H9 (cell line): ENCODE measurements at regions not wholly inside any gene's neighbourhood (a gene's known extent, or its start where the extent isn't known, plus 50 kb on each side); places are given as distances from the start of the nearest gene placed in this dataset.
A peak's percentile ranks its signal among the peaks of the same experiment; 100 is the strongest.

Source experiments
- DNase-seq: peaks from one replicate; pipeline ENCODE4 v3.0.0-alpha.2; 2017
- H2AFZ ChIP-seq: one replicate; pipeline ENCODE4 v1.6.1; 2013; ENCODE audit warnings: mild to moderate bottlenecking, low read length, control low read depth, moderate library complexity
- H2AK5ac ChIP-seq: 2 replicates; pipeline ENCODE4 v1.6.1; 2013; ENCODE audit warnings: low read length, control low read depth, mixed read lengths; ENCODE audit not compliant: insufficient read length
- H2BK120ac ChIP-seq: one replicate; pipeline ENCODE4 v1.6.1; 2013; ENCODE audit warnings: low read depth, mild to moderate bottlenecking, low read length, control low read depth, inconsistent platforms; ENCODE audit not compliant: poor library complexity, severe bottlenecking
- H2BK12ac ChIP-seq: 2 replicates; pipeline ENCODE4 v1.6.1; 2013; ENCODE audit warnings: low read length, control low read depth, mixed read lengths, low read depth; ENCODE audit not compliant: insufficient read length
- H2BK15ac ChIP-seq: 2 replicates; pipeline ENCODE4 v1.6.1; 2013; ENCODE audit warnings: low read depth, low read length, control low read depth
- H2BK20ac ChIP-seq: one replicate; pipeline ENCODE4 v1.6.1; 2013; ENCODE audit warnings: low read depth, mild to moderate bottlenecking, low read length, control low read depth, inconsistent platforms; ENCODE audit not compliant: poor library complexity, severe bottlenecking
- H2BK5ac ChIP-seq: 2 replicates; pipeline ENCODE4 v1.6.1; 2013; ENCODE audit warnings: low read length, control low read depth, mixed read lengths; ENCODE audit not compliant: insufficient read length
- H3K14ac ChIP-seq: 2 replicates; pipeline ENCODE4 v1.6.1; 2013; ENCODE audit warnings: low read length, control low read depth; ENCODE audit not compliant: insufficient read depth
- H3K18ac ChIP-seq: 2 replicates; pipeline ENCODE4 v1.6.1; 2013; ENCODE audit warnings: low read depth, mild to moderate bottlenecking, mixed read lengths, low read length, control low read depth; ENCODE audit not compliant: insufficient read length
- H3K23ac ChIP-seq: 2 replicates; pipeline ENCODE4 v1.6.1; 2013; ENCODE audit warnings: low read length, control low read depth, mixed read lengths, low read depth; ENCODE audit not compliant: insufficient read length
- H3K23me2 ChIP-seq: 2 replicates; pipeline ENCODE4 v1.6.1; 2013; ENCODE audit warnings: low read depth, mild to moderate bottlenecking, mixed read lengths, low read length, control low read depth; ENCODE audit not compliant: insufficient read length, poor library complexity, severe bottlenecking
- H3K27ac ChIP-seq: 2 replicates; pipeline ENCODE4 v1.5.1; 2013; ENCODE audit warnings: low read length, control low read depth, mixed read lengths, low read depth; ENCODE audit not compliant: insufficient read length
- H3K27me3 ChIP-seq: 2 replicates; pipeline ENCODE4 v1.6.1; 2013; ENCODE audit warnings: low read length, control low read depth, inconsistent platforms; ENCODE audit not compliant: insufficient read depth
- H3K4ac ChIP-seq: 2 replicates; pipeline ENCODE4 v1.6.1; 2013; ENCODE audit warnings: low read depth, mild to moderate bottlenecking, control low read depth, inconsistent platforms, low read length, moderate library complexity
- H3K4me1 ChIP-seq: 2 replicates; pipeline ENCODE4 v1.6.1; 2013; ENCODE audit warnings: low read length, control low read depth, inconsistent platforms; ENCODE audit not compliant: insufficient read depth
- H3K4me2 ChIP-seq: 2 replicates; pipeline ENCODE4 v1.6.1; 2013; ENCODE audit warnings: low read length, control low read depth, mixed read lengths; ENCODE audit not compliant: insufficient read length, insufficient read depth
- H3K56ac ChIP-seq: 2 replicates; pipeline ENCODE4 v1.6.1; 2013; ENCODE audit warnings: low read depth, mild to moderate bottlenecking, mixed read lengths, low read length, control low read depth; ENCODE audit not compliant: insufficient read length
- H3K79me1 ChIP-seq: 2 replicates; pipeline ENCODE4 v1.6.1; 2013; ENCODE audit warnings: low read depth, mild to moderate bottlenecking, moderate library complexity, low read length, control low read depth, inconsistent platforms; ENCODE audit not compliant: insufficient read depth, poor library complexity, severe bottlenecking
- H3K79me2 ChIP-seq: 2 replicates; pipeline ENCODE4 v1.6.1; 2013; ENCODE audit warnings: low read length, control low read depth, inconsistent platforms; ENCODE audit not compliant: insufficient read depth
- H3K9ac ChIP-seq: 2 replicates; pipeline ENCODE4 v1.6.1; 2013; ENCODE audit warnings: low read length, control low read depth, mixed read lengths; ENCODE audit not compliant: insufficient read length; ENCODE audit errors: extremely low read depth
- H3K9me3 ChIP-seq: one replicate; pipeline ENCODE4 v1.6.1; 2013; ENCODE audit warnings: low read depth, low read length, inconsistent platforms; ENCODE audit not compliant: control insufficient read depth
- H3T11ph ChIP-seq: one replicate; pipeline ENCODE4 v1.6.1; 2013; ENCODE audit warnings: mild to moderate bottlenecking, low read length, control low read depth, inconsistent platforms
- H4K20me1 ChIP-seq: one replicate; pipeline ENCODE4 v1.6.1; 2013; ENCODE audit not compliant: control insufficient read depth, insufficient read length, insufficient read depth
- H4K5ac ChIP-seq: 2 replicates; pipeline ENCODE4 v1.6.1; 2013; ENCODE audit warnings: low read depth, mild to moderate bottlenecking, mixed read lengths, low read length, control low read depth; ENCODE audit not compliant: insufficient read length
- H4K8ac ChIP-seq: replicated peaks from 2 replicates; pipeline ENCODE4 v1.6.1; 2013; ENCODE audit warnings: low read length, control low read depth, mixed read lengths, low read depth; ENCODE audit not compliant: insufficient read length
- H4K91ac ChIP-seq: 2 replicates; pipeline ENCODE4 v1.6.1; 2013; ENCODE audit warnings: low read depth, mild to moderate bottlenecking, moderate library complexity, mixed read lengths, low read length, control low read depth; ENCODE audit not compliant: insufficient read length
- H3K27ac Mint-ChIP-seq, 3 experiments: 2 replicates in 2 of 3; 3 replicates in 1 of 3; pipeline ENCODE4 v1.8.0; 2020 to 2021; ENCODE audit warnings: mixed read lengths in 3 of 3, mild to moderate bottlenecking in 1 of 3, moderate library complexity in 1 of 3
- H3K27me3 Mint-ChIP-seq: 2 replicates; pipeline ENCODE4 v1.8.0; 2021; ENCODE audit warnings: low read depth, mild to moderate bottlenecking, moderate library complexity, mixed read lengths
- H3K36me3 Mint-ChIP-seq, 3 experiments: 2 replicates in 2 of 3; 3 replicates in 1 of 3; pipeline ENCODE4 v1.8.0; 2020 to 2021; ENCODE audit warnings: low read depth in 3 of 3, mixed read lengths in 3 of 3; ENCODE audit not compliant: insufficient read depth in 1 of 3
- H3K4me1 Mint-ChIP-seq, 2 experiments: 2 replicates each; pipeline ENCODE4 v1.8.0; 2020; ENCODE audit warnings: mixed read lengths in 2 of 2
- H3K4me3 Mint-ChIP-seq, 2 experiments: 2 replicates in 1 of 2; 3 replicates in 1 of 2; pipeline ENCODE4 v1.8.0; 2020 to 2021; ENCODE audit warnings: mild to moderate bottlenecking in 2 of 2, mixed read lengths in 2 of 2, moderate library complexity in 1 of 2
- H3K9me3 Mint-ChIP-seq, 2 experiments: 2 replicates in 1 of 2; 3 replicates in 1 of 2; pipeline ENCODE4 v1.8.0; 2020; ENCODE audit warnings: mild to moderate bottlenecking in 2 of 2, mixed read lengths in 2 of 2, moderate library complexity in 1 of 2
- WGBS: extraction: QIAGEN DNeasy Blood & Tissue Kit; methylation state at CpG from one replicate; pipeline ENCODE4 v1.1.7; 2013; ENCODE audit warnings: missing lambda C conversion rate, low lambda C conversion rate, mixed read lengths; ENCODE audit not compliant: insufficient read length; ENCODE audit errors: extremely low coverage; 5-methylcytosine and 5-hydroxymethylcytosine counted together
- TF ChIP-seq, protein P1 (sequence below): fragments of 200-600 bp; sonication (generic); conservative IDR thresholded peaks from 3 replicates; pipeline ENCODE4 v1.8.0; 2021; ENCODE audit warnings: antibody characterized with exemption, mild to moderate bottlenecking

DNA sequence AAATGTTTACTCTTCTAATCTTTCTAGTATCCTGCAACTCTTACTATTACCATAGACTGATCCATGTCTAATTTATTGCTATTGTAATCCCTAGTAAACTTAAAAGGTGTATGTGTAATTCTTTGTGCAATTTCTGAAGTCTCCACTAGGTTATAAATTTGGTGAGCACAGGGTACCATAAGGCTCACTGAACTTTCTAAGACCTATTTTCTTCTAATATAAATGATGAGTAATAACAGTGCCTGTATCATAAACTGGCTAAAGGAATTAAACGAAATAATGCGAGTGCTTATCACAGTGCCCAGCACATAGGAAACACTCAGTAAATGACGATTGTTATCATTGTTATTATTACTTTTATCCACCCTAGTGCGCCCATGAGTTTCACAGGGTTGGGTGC lies 119.1 kb downstream of the KLF12 start:
- no peak overlapping the region for H2BK20ac ChIP-seq
- no CpG with 5 or more reads among the region's 4 CpGs for WGBS
- no peak overlapping the region for H3K56ac ChIP-seq

More for the DNA sequence above, 119.1 kb downstream of the KLF12 start:
- Histone ChIP-seq H3K4ac (no peak overlapping the region), H2BK15ac (no peak overlapping the region), H3K79me2 (no peaks in the 10 kb centered on the region), H4K8ac (no peak overlapping the region), H3K9ac (no peak overlapping the region), H3K79me1 (no peaks in the 10 kb centered on the region), H3K27ac (no peak overlapping the region), H3T11ph (no peak overlapping the region), H4K5ac (no peak overlapping the region), H3K27me3 (no peaks in the 10 kb centered on the region), H3K14ac (no peak overlapping the region), H2BK120ac (no peak overlapping the region), H3K4me2 (no peak overlapping the region), H2AK5ac (no peak overlapping the region), H2BK12ac (no peak overlapping the region), H3K18ac (no peak overlapping the region), H2AFZ (no peak overlapping the region), H3K4me1 (no peaks in the 10 kb centered on the region), H3K23me2 (no peaks in the 10 kb centered on the region), H3K9me3 (no peaks in the 10 kb centered on the region), H4K20me1 (no peaks in the 10 kb centered on the region), H4K91ac (no peak overlapping the region), H3K23ac (no peak overlapping the region), H2BK5ac (no peak overlapping the region)
- TF ChIP-seq, protein P1, sequence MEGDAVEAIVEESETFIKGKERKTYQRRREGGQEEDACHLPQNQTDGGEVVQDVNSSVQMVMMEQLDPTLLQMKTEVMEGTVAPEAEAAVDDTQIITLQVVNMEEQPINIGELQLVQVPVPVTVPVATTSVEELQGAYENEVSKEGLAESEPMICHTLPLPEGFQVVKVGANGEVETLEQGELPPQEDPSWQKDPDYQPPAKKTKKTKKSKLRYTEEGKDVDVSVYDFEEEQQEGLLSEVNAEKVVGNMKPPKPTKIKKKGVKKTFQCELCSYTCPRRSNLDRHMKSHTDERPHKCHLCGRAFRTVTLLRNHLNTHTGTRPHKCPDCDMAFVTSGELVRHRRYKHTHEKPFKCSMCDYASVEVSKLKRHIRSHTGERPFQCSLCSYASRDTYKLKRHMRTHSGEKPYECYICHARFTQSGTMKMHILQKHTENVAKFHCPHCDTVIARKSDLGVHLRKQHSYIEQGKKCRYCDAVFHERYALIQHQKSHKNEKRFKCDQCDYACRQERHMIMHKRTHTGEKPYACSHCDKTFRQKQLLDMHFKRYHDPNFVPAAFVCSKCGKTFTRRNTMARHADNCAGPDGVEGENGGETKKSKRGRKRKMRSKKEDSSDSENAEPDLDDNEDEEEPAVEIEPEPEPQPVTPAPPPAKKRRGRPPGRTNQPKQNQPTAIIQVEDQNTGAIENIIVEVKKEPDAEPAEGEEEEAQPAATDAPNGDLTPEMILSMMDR, result peak; percentile 53
- no peak for DNase-seq
- Mint-ChIP-seq H3K36me3 (no peaks in the 10 kb centered on the region), H3K4me1 (0 out of 4 replicates have a peak, but pooled peaks cover 0 to 4% of the 10 kb centered on the region in 2 experiments), H3K27me3 (no peaks in the 10 kb centered on the region), H3K9me3 (no peaks in the 10 kb centered on the region), H3K4me3 (no peak overlapping the region), H3K27ac (no peak overlapping the region)
